HG03565 (cell line): ENCODE measurements at regions not wholly inside any gene's neighbourhood (a gene's known extent, or its start where the extent isn't known, plus 50 kb on each side); places are given as distances from the start of the nearest gene placed in this dataset.

ENCODE experiments used
- ATAC-seq: cut with Tn5 transposase; IDR thresholded peaks from one replicate; pipeline ENCODE4 v1.9.1; 2021; ENCODE audit warnings: mild to moderate bottlenecking, moderate library complexity; ENCODE audit not compliant: unreplicated experiment

DNA sequence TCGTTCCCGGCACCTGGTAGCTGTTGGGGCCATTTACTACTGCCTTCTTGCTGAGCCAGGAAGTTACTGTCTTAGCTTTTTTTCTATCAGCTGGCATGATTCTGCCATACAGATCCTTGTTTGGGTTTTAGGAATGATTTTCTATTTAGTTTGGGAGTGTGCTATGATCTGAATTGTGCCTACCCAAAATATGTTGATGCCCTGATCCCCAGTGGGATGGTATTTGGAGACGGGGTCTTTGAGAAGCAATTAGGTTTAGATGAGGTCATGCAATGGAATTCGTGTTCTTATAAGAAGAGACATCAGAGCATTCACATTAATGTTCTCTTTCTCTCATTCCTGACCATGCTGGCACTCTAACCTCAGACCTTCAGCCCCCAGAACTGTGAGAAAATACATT lies 59.4 kb upstream of the HS3ST2 start:
- ATAC-seq: no peak

DNA sequence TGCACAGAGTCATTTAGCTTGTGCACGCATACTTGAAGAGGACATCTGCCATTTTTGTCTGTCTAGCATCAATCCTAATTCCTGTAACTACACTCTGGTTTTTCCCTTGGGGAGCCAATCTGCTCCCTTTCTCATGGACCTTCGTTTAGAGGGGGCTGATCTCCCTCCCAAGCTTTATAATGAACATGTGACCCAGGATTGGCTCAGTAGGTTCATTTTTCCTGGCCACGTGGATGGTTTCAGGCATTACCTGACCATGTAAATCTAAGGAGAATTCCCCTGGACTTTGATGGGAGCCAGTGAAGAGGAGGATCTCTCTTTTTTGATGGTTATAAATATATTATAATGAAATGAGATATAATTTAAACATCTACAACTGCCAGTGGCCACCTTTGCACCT lies 56.8 kb upstream of the HS3ST2 start:
- no peak for ATAC-seq

DNA sequence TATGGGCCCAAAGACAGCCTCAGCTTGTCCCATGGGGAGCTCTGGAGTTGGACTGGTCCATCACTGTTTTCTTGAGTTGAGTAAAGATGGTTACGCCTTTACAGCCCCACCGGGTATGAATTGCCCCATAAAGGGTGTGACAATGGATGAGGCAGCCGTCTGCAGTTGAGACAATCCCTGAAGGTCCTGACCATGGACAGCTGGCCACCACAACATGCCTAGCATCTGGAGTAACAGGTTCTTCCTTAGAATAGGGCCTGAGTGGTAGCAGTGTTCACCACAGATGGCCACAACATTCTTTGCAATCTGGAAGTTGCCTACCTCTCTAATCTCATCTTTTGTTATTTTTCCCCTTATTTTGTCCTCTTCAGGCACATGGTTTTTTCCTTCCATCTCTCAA lies 51.5 kb upstream of the HS3ST2 start:
- no peak for ATAC-seq

DNA sequence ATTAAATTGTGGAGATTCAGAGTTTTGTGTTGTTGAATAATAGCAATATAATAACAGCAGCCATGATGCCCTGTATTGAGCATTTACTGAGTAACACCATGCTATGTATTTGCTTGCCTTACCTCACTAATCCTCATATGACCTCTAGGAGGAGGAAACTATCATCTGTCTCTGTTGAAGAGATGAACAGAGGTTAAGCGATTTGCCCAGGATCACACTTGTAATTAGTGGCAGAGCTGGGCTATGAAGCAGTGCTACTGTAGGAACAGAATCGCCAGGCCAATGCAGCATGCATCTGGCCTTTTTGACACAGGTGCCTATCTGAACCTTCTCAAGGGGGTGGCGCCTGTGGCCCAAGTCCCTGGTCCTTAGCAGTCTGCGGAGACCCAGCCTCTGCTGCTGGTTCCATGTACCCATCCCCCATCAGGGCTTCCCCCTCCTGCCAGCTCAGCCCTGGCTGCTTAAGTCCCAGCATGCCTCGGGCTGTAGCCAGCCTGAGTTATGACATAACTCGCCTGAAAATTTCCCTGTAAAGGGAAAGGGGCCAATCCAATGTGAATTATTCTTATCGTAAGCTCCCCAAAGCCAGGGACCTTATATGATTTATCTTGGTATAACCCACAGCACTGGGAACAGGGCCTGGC lies 50.4 kb upstream of the HS3ST2 start:
- ATAC-seq: no peak
